Memory B cell (primary cell): ENCODE measurements at regions not wholly inside any gene's neighbourhood (a gene's known extent, or its start where the extent isn't known, plus 50 kb on each side); places are given as distances from the start of the nearest gene placed in this dataset.
"Not testable (repeated sequence)": the region's sequence is repeated elsewhere in the genome, so short reads cannot be mapped to it uniquely, and the experiment has no call there.

Experiments used
- ATAC-seq: fragments of 150-1000 bp; cut with Tn5 transposase; 2 replicates; pipeline ENCODE4 v1.10.0; 2021; ENCODE audit warnings: low read depth, mild to moderate bottlenecking, moderate library complexity
- DNase-seq, 2 donors: peaks; one replicate each; pipeline ENCODE4 v3.0.0; 2022; ENCODE audit warnings: low spot score in 2 of 2
- H3K27ac Mint-ChIP-seq: one replicate; pipeline ENCODE4 v1.8.0; 2022; ENCODE audit warnings: mild to moderate bottlenecking, moderate library complexity, mixed read lengths
- H3K27me3 Mint-ChIP-seq: one replicate; pipeline ENCODE4 v1.8.0; 2022; ENCODE audit warnings: mixed read lengths
- H3K36me3 Mint-ChIP-seq: one replicate; pipeline ENCODE4 v1.8.0; 2022; ENCODE audit warnings: mild to moderate bottlenecking, mixed read lengths
- H3K4me1 Mint-ChIP-seq: one replicate; pipeline ENCODE4 v1.8.0; 2022; ENCODE audit warnings: mixed read lengths
- H3K4me3 Mint-ChIP-seq: one replicate; pipeline ENCODE4 v1.8.0; 2022; ENCODE audit warnings: mild to moderate bottlenecking, moderate library complexity, mixed read lengths
- H3K9me3 Mint-ChIP-seq: one replicate; pipeline ENCODE4 v1.8.0; 2022; ENCODE audit warnings: mixed read lengths

- Mint-ChIP-seq H3K4me1 (no peaks in the 10 kb centered on the region), H3K36me3 (no peaks in the 10 kb centered on the region), H3K4me3 (no peak overlapping the region), H3K9me3 (peaks cover 2% of the 10 kb centered on the region), H3K27me3 (no peaks in the 10 kb centered on the region), H3K27ac (no peak overlapping the region)
- DNase-seq = no peak
- no peak for ATAC-seq
Observed at GRCh38 chr2:53378791-53379190, 388.8 kb upstream of the CHAC2 start.

- H3K4me1 Mint-ChIP-seq = no peaks in the 10 kb centered on the region
- peaks cover 2% of the 10 kb centered on the region for H3K9me3 Mint-ChIP-seq
- no peak overlapping the region for H3K27ac Mint-ChIP-seq
- H3K36me3 Mint-ChIP-seq = no peaks in the 10 kb centered on the region
- no peaks in the 10 kb centered on the region for H3K27me3 Mint-ChIP-seq
- no peak overlapping the region for H3K4me3 Mint-ChIP-seq
- DNase-seq (no peak), ATAC-seq (no peak)
Observed at GRCh38 chr2:53373126-53373525, 394.5 kb upstream of the CHAC2 start.

- no peak overlapping the region for H3K4me3 Mint-ChIP-seq
Observed at GRCh38 chr2:53366543-53366942, 401.1 kb upstream of the CHAC2 start.

GRCh38 chr2:53362934-53363333 lies 404.7 kb upstream of the CHAC2 start:
- Mint-ChIP-seq H3K4me3 (no peak overlapping the region), H3K9me3 (peaks cover 1% of the 10 kb centered on the region), H3K27me3 (peaks cover 2% of the 10 kb centered on the region), H3K27ac (no peak overlapping the region), H3K36me3 (no peaks in the 10 kb centered on the region), H3K4me1 (no peaks in the 10 kb centered on the region)
- DNase-seq (no peak), ATAC-seq (no peak)

More at GRCh38 chr2:53366543-53366942, 401.1 kb upstream of the CHAC2 start:
- H3K27ac Mint-ChIP-seq = no peak overlapping the region
- DNase-seq (no peak), ATAC-seq (no peak)
- no peaks in the 10 kb centered on the region for H3K9me3 Mint-ChIP-seq
- H3K4me1 Mint-ChIP-seq = no peaks in the 10 kb centered on the region
- H3K27me3 Mint-ChIP-seq = peaks cover 2% of the 10 kb centered on the region
- H3K36me3 Mint-ChIP-seq = no peaks in the 10 kb centered on the region

GRCh38 chr2:53356291-53356905 lies 411.2 kb upstream of the CHAC2 start:
- ATAC-seq = no peak
- Mint-ChIP-seq H3K27ac (no peak overlapping the region), H3K36me3 (no peaks in the 10 kb centered on the region), H3K4me3 (no peak overlapping the region), H3K9me3 (peaks cover 3% of the 10 kb centered on the region), H3K4me1 (no peaks in the 10 kb centered on the region), H3K27me3 (no peaks in the 10 kb centered on the region)
- DNase-seq = no peak

GRCh38 chr2:53353135-53354114 lies 414.2 kb upstream of the CHAC2 start:
- H3K36me3 Mint-ChIP-seq = no peaks in the 10 kb centered on the region
- DNase-seq (no peak), ATAC-seq (no peak)
- H3K9me3 Mint-ChIP-seq = peaks cover 3% of the 10 kb centered on the region
- peaks cover 1% of the 10 kb centered on the region for H3K27me3 Mint-ChIP-seq
- H3K4me3 Mint-ChIP-seq = no peak overlapping the region
- no peak overlapping the region for H3K27ac Mint-ChIP-seq
- no peaks in the 10 kb centered on the region for H3K4me1 Mint-ChIP-seq

- DNase-seq (no peak), ATAC-seq (no peak)
- peaks cover 1% of the 10 kb centered on the region for H3K9me3 Mint-ChIP-seq
- no peaks in the 10 kb centered on the region for H3K36me3 Mint-ChIP-seq
- no peak overlapping the region for H3K27ac Mint-ChIP-seq
- no peak overlapping the region for H3K4me3 Mint-ChIP-seq
- no peaks in the 10 kb centered on the region for H3K4me1 Mint-ChIP-seq
- H3K27me3 Mint-ChIP-seq = peaks cover 1% of the 10 kb centered on the region
Observed at GRCh38 chr2:53347269-53347668, 420.3 kb upstream of the CHAC2 start.

- Mint-ChIP-seq H3K9me3 (no peaks in the 10 kb centered on the region), H3K36me3 (no peaks in the 10 kb centered on the region), H3K4me3 (no peak overlapping the region), H3K4me1 (no peaks in the 10 kb centered on the region), H3K27me3 (no peaks in the 10 kb centered on the region), H3K27ac (no peak overlapping the region)
- ATAC-seq (no peak), DNase-seq (no peak)
Observed at GRCh38 chr2:53342248-53342647, 425.4 kb upstream of the CHAC2 start.

GRCh38 chr2:53334610-53335009 lies 433.0 kb upstream of the CHAC2 start:
- no peaks in the 10 kb centered on the region for H3K36me3 Mint-ChIP-seq
- ATAC-seq (no peak), DNase-seq (no peak)
- no peaks in the 10 kb centered on the region for H3K4me1 Mint-ChIP-seq
- no peak overlapping the region for H3K4me3 Mint-ChIP-seq
- peaks cover 4% of the 10 kb centered on the region for H3K9me3 Mint-ChIP-seq
- no peak overlapping the region for H3K27ac Mint-ChIP-seq
- no peaks in the 10 kb centered on the region for H3K27me3 Mint-ChIP-seq

- Mint-ChIP-seq H3K9me3 (peaks cover 4% of the 10 kb centered on the region), H3K27ac (no peak overlapping the region), H3K36me3 (no peaks in the 10 kb centered on the region), H3K4me1 (no peaks in the 10 kb centered on the region), H3K27me3 (no peaks in the 10 kb centered on the region), H3K4me3 (no peak overlapping the region)
- DNase-seq = no peak
- no peak for ATAC-seq
Observed at GRCh38 chr2:53331667-53332066, 435.9 kb upstream of the CHAC2 start.

- H3K36me3 Mint-ChIP-seq = no peaks in the 10 kb centered on the region
- ATAC-seq (no peak), DNase-seq (no peak)
- H3K9me3 Mint-ChIP-seq = peaks cover 5% of the 10 kb centered on the region
- no peak overlapping the region for H3K4me3 Mint-ChIP-seq
- no peaks in the 10 kb centered on the region for H3K27me3 Mint-ChIP-seq
- no peak overlapping the region for H3K27ac Mint-ChIP-seq
- H3K4me1 Mint-ChIP-seq = no peaks in the 10 kb centered on the region
Observed at GRCh38 chr2:53317861-53318260, 449.7 kb upstream of the CHAC2 start.

- Mint-ChIP-seq H3K9me3 (peaks cover 5% of the 10 kb centered on the region), H3K27me3 (no peaks in the 10 kb centered on the region), H3K4me1 (no peaks in the 10 kb centered on the region), H3K27ac (no peak overlapping the region), H3K4me3 (no peak overlapping the region), H3K36me3 (no peaks in the 10 kb centered on the region)
- DNase-seq (no peak), ATAC-seq (no peak)
Observed at GRCh38 chr2:53315149-53315548, 452.5 kb upstream of the CHAC2 start.

GRCh38 chr2:53314718-53315117 lies 452.9 kb upstream of the CHAC2 start:
- ATAC-seq (no peak), DNase-seq (no peak)
- H3K4me3 Mint-ChIP-seq = no peak overlapping the region
- peaks cover 5% of the 10 kb centered on the region for H3K9me3 Mint-ChIP-seq
- H3K27me3 Mint-ChIP-seq = no peaks in the 10 kb centered on the region
- H3K4me1 Mint-ChIP-seq = no peaks in the 10 kb centered on the region
- H3K27ac Mint-ChIP-seq = no peak overlapping the region
- no peaks in the 10 kb centered on the region for H3K36me3 Mint-ChIP-seq

GRCh38 chr2:53313644-53314043 lies 454.0 kb upstream of the CHAC2 start:
- H3K36me3 Mint-ChIP-seq, H3K27me3 Mint-ChIP-seq, ATAC-seq, DNase-seq, H3K4me1 Mint-ChIP-seq, H3K27ac Mint-ChIP-seq, H3K9me3 Mint-ChIP-seq, H3K4me3 Mint-ChIP-seq: not testable (repeated sequence)
